HEK293 (cell line): ENCODE measurements at regions not wholly inside any gene's neighbourhood (a gene's known extent, or its start where the extent isn't known, plus 50 kb on each side); places are given as distances from the start of the nearest gene placed in this dataset.

Source experiments
- CTCF ChIA-PET: fragments of 350-600 bp; formaldehyde crosslinking; extraction: SDS; loops from one replicate; lab custom pipeline; 2021; ENCODE audit warnings: antibody characterized with exemption; lab: Yijun Ruan, JAX
- POLR2A ChIA-PET: fragments of 300-600 bp; formaldehyde crosslinking; extraction: SDS; loops from one replicate; lab custom pipeline; 2020; ENCODE audit warnings: antibody characterized with exemption, inconsistent platforms; lab: Yijun Ruan, JAX
- H3K27ac ChIP-seq: fragments of 200-500 bp; sonication (Bioruptor generic); 2 replicates; pipeline ENCODE4 v1.5.1; 2014; ENCODE audit warnings: low read depth, low read length, control low read depth, inconsistent platforms; ENCODE audit errors: extremely low read depth
- H3K36me3 ChIP-seq, 2 experiments: fragments of 200-500 bp in 1 of 2; sonication (Bioruptor generic) in 1 of 2; 1 replicate in 1 of 2; 2 replicates in 1 of 2; pipeline ENCODE4 v1.5.1; 2014 to 2017; ENCODE audit warnings: inconsistent platforms in 2 of 2, low read length in 2 of 2; ENCODE audit not compliant: control insufficient read depth in 2 of 2, insufficient read depth in 1 of 2
- H3K4me1 ChIP-seq: fragments of 200-500 bp; sonication (Bioruptor generic); 2 replicates; pipeline ENCODE4 v1.5.1; 2014; ENCODE audit warnings: mild to moderate bottlenecking, low read length, inconsistent platforms; ENCODE audit not compliant: control insufficient read depth, insufficient read depth
- H3K4me3 ChIP-seq: 2 replicates; pipeline ENCODE4 v1.5.1; 2011; ENCODE audit warnings: low read depth, mild to moderate bottlenecking, control low read depth, low read length, moderate library complexity
- H3K9me3 ChIP-seq: fragments of 200-500 bp; sonication (Bioruptor generic); 2 replicates; pipeline ENCODE4 v1.5.1; 2014; ENCODE audit warnings: low read depth, low read length, inconsistent platforms; ENCODE audit not compliant: control insufficient read depth, insufficient read depth
- BCL11B ChIP-seq: fragments of 450-650 bp; formaldehyde crosslinking; IDR thresholded peaks from 2 replicates; pipeline ENCODE4 v1.5.1; 2016; ENCODE audit warnings: low read depth, missing biosample characterization, missing genetic modification characterization
- FEZF1 ChIP-seq: fragments of 450-650 bp; formaldehyde crosslinking; IDR thresholded peaks from 2 replicates; pipeline ENCODE4 v1.5.1; 2016; ENCODE audit warnings: missing biosample characterization, missing genetic modification characterization
- KLF10 ChIP-seq: fragments of 450-650 bp; IDR thresholded peaks from 2 replicates; pipeline ENCODE4 v1.5.1; 2018; ENCODE audit warnings: missing biosample characterization, mild to moderate bottlenecking, missing genetic modification characterization
- KLF16 ChIP-seq: fragments of 450-650 bp; formaldehyde crosslinking; IDR thresholded peaks from 2 replicates; pipeline ENCODE4 v1.5.1; 2017; ENCODE audit warnings: missing biosample characterization, missing genetic modification characterization
- PRDM1 ChIP-seq: fragments of 450-650 bp; formaldehyde crosslinking; IDR thresholded peaks from 2 replicates; pipeline ENCODE4; 2016; ENCODE audit warnings: missing biosample characterization, missing genetic modification characterization
- SETDB1 ChIP-seq: IDR thresholded peaks from one replicate; pipeline ENCODE4 v1.6.1; 2017; ENCODE audit warnings: mild to moderate bottlenecking, low read length, moderate library complexity, mixed read lengths; ENCODE audit not compliant: insufficient read length
- WT1 ChIP-seq: fragments of 450-650 bp; formaldehyde crosslinking; IDR thresholded peaks from 2 replicates; pipeline ENCODE4 v1.5.1; 2016; ENCODE audit warnings: missing biosample characterization, missing genetic modification characterization
- YY1 ChIP-seq: fragments of 450-650 bp; formaldehyde crosslinking; IDR thresholded peaks from 2 replicates; pipeline ENCODE4 v1.5.1; 2018; ENCODE audit warnings: missing biosample characterization, missing genetic modification characterization
- ZNF138 ChIP-seq: fragments of 450-650 bp; formaldehyde crosslinking; IDR thresholded peaks from 2 replicates; pipeline ENCODE4 v1.5.1; 2016; ENCODE audit warnings: missing biosample characterization, missing genetic modification characterization, borderline replicate concordance
- ZNF140 ChIP-seq: fragments of 450-650 bp; formaldehyde crosslinking; IDR thresholded peaks from 2 replicates; pipeline ENCODE4 v1.5.1; 2016; ENCODE audit warnings: missing biosample characterization, missing genetic modification characterization
- ZNF155 ChIP-seq: fragments of 450-650 bp; formaldehyde crosslinking; IDR thresholded peaks from 2 replicates; pipeline ENCODE4 v1.5.1; 2016; ENCODE audit warnings: missing biosample characterization, missing genetic modification characterization
- ZNF19 ChIP-seq: fragments of 450-650 bp; formaldehyde crosslinking; IDR thresholded peaks from 2 replicates; pipeline ENCODE4; 2016; ENCODE audit warnings: missing biosample characterization, missing genetic modification characterization, low read depth
- ZNF341 ChIP-seq: fragments of 450-650 bp; formaldehyde crosslinking; IDR thresholded peaks from 2 replicates; pipeline ENCODE4; 2016; ENCODE audit warnings: low read depth, missing biosample characterization, missing genetic modification characterization
- ZNF404 ChIP-seq: fragments of 450-650 bp; formaldehyde crosslinking; IDR thresholded peaks from 2 replicates; pipeline ENCODE4 v1.5.1; 2017; ENCODE audit warnings: missing biosample characterization, missing genetic modification characterization
- ZNF548 ChIP-seq: fragments of 450-650 bp; formaldehyde crosslinking; IDR thresholded peaks from 2 replicates; pipeline ENCODE4 v1.5.1; 2016; ENCODE audit warnings: missing biosample characterization, missing genetic modification characterization
- ZNF555 ChIP-seq: fragments of 450-650 bp; formaldehyde crosslinking; conservative IDR thresholded peaks from 2 replicates; pipeline ENCODE4 v1.5.1; 2017; ENCODE audit warnings: missing biosample characterization, mild to moderate bottlenecking, missing genetic modification characterization, inconsistent platforms
- ZNF560 ChIP-seq: fragments of 450-650 bp; formaldehyde crosslinking; IDR thresholded peaks from 2 replicates; pipeline ENCODE4 v1.5.1; 2017; ENCODE audit warnings: missing biosample characterization, missing genetic modification characterization, borderline replicate concordance
- ZNF571 ChIP-seq: fragments of 450-650 bp; formaldehyde crosslinking; IDR thresholded peaks from 2 replicates; pipeline ENCODE4 v1.5.0; 2017; ENCODE audit warnings: missing biosample characterization, missing genetic modification characterization
- ZNF664 ChIP-seq: fragments of 450-650 bp; formaldehyde crosslinking; IDR thresholded peaks from 2 replicates; pipeline ENCODE4 v1.5.1; 2016; ENCODE audit warnings: missing biosample characterization, missing genetic modification characterization
- ZNF747 ChIP-seq: fragments of 450-650 bp; formaldehyde crosslinking; IDR thresholded peaks from 2 replicates; pipeline ENCODE4 v1.5.1; 2016; ENCODE audit warnings: missing biosample characterization, missing genetic modification characterization
- ZNF792 ChIP-seq: fragments of 450-650 bp; formaldehyde crosslinking; IDR thresholded peaks from 2 replicates; pipeline ENCODE4 v1.5.1; 2016; ENCODE audit warnings: missing biosample characterization, missing genetic modification characterization
- ZNF837 ChIP-seq: fragments of 450-650 bp; formaldehyde crosslinking; IDR thresholded peaks from 2 replicates; pipeline ENCODE4 v1.5.1; 2016; ENCODE audit warnings: missing biosample characterization, missing genetic modification characterization
- TF ChIP-seq, protein P1 (sequence below): fragments of 450-650 bp; formaldehyde crosslinking; IDR thresholded peaks from 2 replicates; pipeline ENCODE4; 2016; ENCODE audit warnings: missing biosample characterization, missing genetic modification characterization
- TF ChIP-seq, protein P2 (sequence below): fragments of 450-650 bp; formaldehyde crosslinking; IDR thresholded peaks from 2 replicates; pipeline ENCODE4 v1.5.1; 2016; ENCODE audit warnings: missing biosample characterization, missing genetic modification characterization
- TF ChIP-seq, protein P3 (sequence below): fragments of 450-650 bp; formaldehyde crosslinking; IDR thresholded peaks from 2 replicates; pipeline ENCODE4 v1.5.1; 2016; ENCODE audit warnings: missing biosample characterization, missing genetic modification characterization
- TF ChIP-seq, protein P4 (sequence below): fragments of 450-650 bp; formaldehyde crosslinking; IDR thresholded peaks from 2 replicates; pipeline ENCODE4 v1.5.1; 2016; ENCODE audit warnings: missing biosample characterization, missing genetic modification characterization

DNA sequence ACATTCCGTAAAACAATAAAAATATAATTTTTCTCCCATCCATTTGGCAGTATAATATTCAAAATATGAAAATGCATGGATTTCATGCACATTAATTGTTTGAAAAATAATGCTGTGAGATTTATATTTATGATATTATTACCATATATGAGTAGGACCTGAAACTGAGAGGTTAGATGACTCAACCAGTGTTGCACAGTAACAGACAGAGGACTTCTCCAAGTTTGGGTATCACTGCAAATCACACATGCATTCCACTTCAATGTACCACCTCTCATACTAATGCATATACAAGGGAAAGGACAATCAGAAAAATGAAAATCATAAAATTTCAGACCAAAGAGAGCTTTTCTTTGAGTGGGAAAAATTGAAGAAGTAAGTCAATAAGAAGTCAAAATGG, 269.5 kb downstream of the SOCS6 start:
- ChIA-PET POLR2A (no interaction called here), CTCF (interaction anchor here (0.7 kb wide), 1 partner anchor 37 kb away, joined by 3 read pairs; no protein-coding TSS in a partner anchor)
- TF ChIP-seq ZNF747 (tag by site-specific recombination) (no peak), ZNF560 (tag by site-specific recombination) (no peak), KLF10 (tag by site-specific recombination) (no peak), KLF16 (tag by site-specific recombination) (no peak), ZNF341 (tag by site-specific recombination) (no peak), YY1 (tag by site-specific recombination) (no peak), WT1 (no peak), BCL11B (tag by site-specific recombination) (no peak), ZNF19 (no peak), ZNF664 (tag by site-specific recombination) (no peak), ZNF155 (tag by site-specific recombination) (no peak), ZNF555 (tag by site-specific recombination) (no peak), ZNF138 (no peak), ZNF792 (tag by site-specific recombination) (no peak), ZNF548 (tag by site-specific recombination) (no peak), ZNF140 (tag by site-specific recombination) (no peak)
- TF ChIP-seq, protein P1, sequence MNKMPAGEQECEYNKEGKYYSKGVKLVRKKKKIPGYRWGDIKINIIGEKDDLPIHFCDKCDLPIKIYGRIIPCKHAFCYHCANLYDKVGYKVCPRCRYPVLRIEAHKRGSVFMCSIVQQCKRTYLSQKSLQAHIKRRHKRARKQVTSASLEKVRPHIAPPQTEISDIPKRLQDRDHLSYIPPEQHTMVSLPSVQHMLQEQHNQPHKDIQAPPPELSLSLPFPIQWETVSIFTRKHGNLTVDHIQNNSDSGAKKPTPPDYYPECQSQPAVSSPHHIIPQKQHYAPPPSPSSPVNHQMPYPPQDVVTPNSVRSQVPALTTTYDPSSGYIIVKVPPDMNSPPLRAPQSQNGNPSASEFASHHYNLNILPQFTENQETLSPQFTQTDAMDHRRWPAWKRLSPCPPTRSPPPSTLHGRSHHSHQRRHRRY (tag by site-specific recombination): no peak
- TF ChIP-seq, protein P2, sequence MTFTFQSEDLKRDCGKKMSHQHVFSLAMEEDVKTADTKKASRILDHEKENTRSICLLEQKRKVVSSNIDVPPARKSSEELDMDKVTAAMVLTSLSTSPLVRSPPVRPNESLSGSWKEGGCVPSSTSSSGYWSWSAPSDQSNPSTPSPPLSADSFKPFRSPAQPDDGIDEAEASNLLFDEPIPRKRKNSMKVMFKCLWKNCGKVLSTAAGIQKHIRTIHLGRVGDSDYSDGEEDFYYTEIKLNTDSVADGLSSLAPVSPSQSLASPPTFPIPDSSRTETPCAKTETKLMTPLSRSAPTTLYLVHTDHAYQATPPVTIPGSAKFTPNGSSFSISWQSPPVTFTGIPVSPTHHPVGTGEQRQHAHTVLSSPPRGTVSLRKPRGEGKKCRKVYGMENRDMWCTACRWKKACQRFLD (tag by site-specific recombination): no peak

DNA sequence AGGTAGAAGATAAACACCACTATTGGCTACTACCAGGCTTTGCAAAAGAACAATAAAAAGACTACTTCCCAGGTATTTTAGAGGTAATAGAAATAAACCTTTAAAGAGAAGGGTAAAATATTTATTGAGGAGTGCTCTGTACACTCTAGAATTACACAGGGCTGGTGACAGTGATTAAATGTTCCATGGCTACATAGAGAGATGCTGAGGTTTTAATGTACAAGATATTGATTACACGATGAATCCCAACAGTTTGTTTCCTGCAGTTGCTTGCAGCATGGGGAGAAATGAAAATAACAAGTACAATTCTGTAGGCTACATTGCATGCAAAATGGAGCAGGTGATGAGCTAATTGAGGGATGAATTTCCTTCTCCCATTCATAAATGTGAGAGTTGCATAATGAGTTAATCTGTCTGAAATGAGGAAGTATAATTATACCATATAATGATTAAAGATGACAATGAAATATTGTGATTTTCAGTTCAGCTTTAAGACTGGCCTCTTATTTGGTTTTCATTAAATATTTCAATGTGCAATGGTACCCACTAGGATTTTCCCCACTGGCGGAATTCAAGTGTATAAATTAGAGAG, 266.1 kb downstream of the SOCS6 start:
- CTCF ChIA-PET: interaction anchor here (3.0 kb wide), 1 partner anchor 64 kb away, joined by 8 read pairs; no protein-coding TSS in a partner anchor
- POLR2A ChIA-PET: no interaction called here

More for the DNA sequence above, 269.5 kb downstream of the SOCS6 start:
- no peak overlapping the region for H3K4me3 ChIP-seq
- H3K27ac ChIP-seq: no peak overlapping the region
- H3K9me3 ChIP-seq: no peaks in the 10 kb centered on the region
- H3K4me1 ChIP-seq: no peaks in the 10 kb centered on the region
- H3K36me3 ChIP-seq: no peaks in the 10 kb centered on the region

More for the DNA sequence above, 266.1 kb downstream of the SOCS6 start:
- TF ChIP-seq, protein P3, sequence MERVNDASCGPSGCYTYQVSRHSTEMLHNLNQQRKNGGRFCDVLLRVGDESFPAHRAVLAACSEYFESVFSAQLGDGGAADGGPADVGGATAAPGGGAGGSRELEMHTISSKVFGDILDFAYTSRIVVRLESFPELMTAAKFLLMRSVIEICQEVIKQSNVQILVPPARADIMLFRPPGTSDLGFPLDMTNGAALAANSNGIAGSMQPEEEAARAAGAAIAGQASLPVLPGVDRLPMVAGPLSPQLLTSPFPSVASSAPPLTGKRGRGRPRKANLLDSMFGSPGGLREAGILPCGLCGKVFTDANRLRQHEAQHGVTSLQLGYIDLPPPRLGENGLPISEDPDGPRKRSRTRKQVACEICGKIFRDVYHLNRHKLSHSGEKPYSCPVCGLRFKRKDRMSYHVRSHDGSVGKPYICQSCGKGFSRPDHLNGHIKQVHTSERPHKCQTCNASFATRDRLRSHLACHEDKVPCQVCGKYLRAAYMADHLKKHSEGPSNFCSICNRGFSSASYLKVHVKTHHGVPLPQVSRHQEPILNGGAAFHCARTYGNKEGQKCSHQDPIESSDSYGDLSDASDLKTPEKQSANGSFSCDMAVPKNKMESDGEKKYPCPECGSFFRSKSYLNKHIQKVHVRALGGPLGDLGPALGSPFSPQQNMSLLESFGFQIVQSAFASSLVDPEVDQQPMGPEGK (tag by site-specific recombination): no peak
- TF ChIP-seq BCL11B (tag by site-specific recombination) (no peak), ZNF792 (tag by site-specific recombination) (no peak), SETDB1 (no peak), ZNF837 (tag by site-specific recombination) (no peak), ZNF571 (tag by site-specific recombination) (no peak), FEZF1 (tag by site-specific recombination) (no peak), ZNF404 (tag by site-specific recombination) (no peak), PRDM1 (tag by site-specific recombination) (no peak)
- TF ChIP-seq, protein P4, sequence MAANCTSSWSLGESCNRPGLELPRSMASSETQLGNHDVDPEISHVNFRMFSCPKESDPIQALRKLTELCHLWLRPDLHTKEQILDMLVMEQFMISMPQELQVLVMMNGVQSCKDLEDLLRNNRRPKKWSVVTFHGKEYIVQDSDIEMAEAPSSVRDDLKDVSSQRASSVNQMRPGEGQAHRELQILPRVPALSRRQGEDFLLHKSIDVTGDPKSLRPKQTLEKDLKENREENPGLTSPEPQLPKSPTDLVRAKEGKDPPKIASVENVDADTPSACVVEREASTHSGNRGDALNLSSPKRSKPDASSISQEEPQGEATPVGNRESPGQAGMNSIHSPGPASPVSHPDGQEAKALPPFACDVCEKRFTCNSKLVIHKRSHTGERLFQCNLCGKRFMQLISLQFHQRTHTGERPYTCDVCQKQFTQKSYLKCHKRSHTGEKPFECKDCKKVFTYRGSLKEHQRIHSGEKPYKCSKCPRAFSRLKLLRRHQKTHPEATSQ: no peak
- H3K9me3 ChIP-seq: no peaks in the 10 kb centered on the region
- no peaks in the 10 kb centered on the region for H3K36me3 ChIP-seq
- H3K27ac ChIP-seq: no peak overlapping the region
- no peak overlapping the region for H3K4me3 ChIP-seq
- H3K4me1 ChIP-seq: no peaks in the 10 kb centered on the region
